Left ventricle myocardium superior (tissue), 1 donor: ENCODE measurements at regions not wholly inside any gene's neighbourhood (a gene's known extent, or its start where the extent isn't known, plus 50 kb on each side); places are given as distances from the start of the nearest gene placed in this dataset.
"Not testable (repeated sequence)": the region's sequence is repeated elsewhere in the genome, so short reads cannot be mapped to it uniquely, and the experiment has no call there.

ENCODE experiments used
- ATAC-seq: fragments of 200-7000 bp; cut with Tn5 transposase; one replicate; pipeline ENCODE4 v1.9.1; 2020; ENCODE audit warnings: mild to moderate bottlenecking, moderate library complexity
- DNase-seq: peaks from one replicate; pipeline ENCODE4 v3.0.0-alpha.2; 2020
- intact Hi-C: fragments of 100-400 bp; cut with micrococcal nuclease; formaldehyde crosslinking; loops from one replicate; pipeline ENCODE4 v1.11.0; 2022
- donor health status: DM: no; HTN: yes; CAD: no; lungs with severe emphysema.

GRCh38 chr16:63896383-63897109, 1225.3 kb downstream of the CDH11 start:
- ATAC-seq (no peak), DNase-seq (no peak)
- intact Hi-C loops, result no loop called here

DNA sequence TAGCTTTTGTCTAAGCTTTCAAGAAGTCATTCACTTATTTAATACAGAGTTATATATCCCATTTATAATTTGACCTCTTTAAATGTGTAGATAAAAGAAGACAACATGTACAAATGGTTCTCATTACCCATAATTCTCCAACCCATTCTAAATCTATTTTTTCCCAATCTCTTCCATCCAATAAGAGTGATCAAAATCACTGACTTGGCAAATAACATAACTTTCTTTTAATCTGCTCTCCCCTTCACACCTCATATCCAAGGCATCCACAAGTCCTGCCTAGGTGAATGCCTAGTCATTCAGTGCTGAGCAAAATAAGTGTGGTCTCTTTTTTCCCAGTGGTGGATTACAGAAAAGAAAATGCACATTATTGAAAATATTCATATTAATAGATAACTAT, 1231.1 kb downstream of the CDH11 start:
- ATAC-seq, result no peak
- intact Hi-C loops, result no loop called here
- DNase-seq, result no peak

DNA sequence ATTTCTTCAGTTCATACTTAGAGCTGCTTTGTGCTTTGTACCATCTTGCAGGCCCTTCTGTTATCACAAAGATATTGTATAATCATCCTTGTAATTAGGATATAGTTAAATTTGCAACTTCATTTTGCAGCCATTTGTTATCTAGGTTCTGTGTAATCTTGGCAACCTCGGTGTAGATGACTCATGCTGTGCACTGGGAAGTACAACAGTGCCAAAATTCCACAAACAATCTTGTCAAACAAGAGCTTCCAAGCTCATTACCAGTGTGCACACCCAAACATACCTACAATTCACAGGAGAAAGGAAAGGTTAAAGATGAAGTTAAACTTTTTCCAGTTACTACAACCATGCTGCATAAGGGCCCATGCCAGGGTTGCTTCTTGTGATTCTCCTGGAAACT, 1231.8 kb downstream of the CDH11 start:
- intact Hi-C loops, result no loop called here
- ATAC-seq (peak; percentile 96), DNase-seq (no peak)

DNA sequence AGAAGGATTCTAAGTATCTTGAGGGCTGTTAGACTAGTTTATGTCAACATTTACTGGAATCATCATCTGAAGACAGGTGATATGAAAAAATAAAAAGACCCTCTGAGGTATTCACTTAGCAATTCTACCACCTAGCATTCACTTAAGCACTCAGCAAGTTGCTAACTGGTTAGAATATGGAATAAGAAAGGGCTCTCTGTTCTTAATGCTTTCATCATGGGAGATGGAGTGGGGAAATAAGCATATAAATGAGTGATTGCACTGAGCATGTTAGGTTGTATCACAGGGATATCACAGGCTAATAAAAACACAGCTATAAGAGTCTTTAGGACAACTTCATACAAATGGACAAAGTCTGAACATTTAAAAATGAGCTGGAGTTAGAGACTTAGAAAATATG, 1238.8 kb downstream of the CDH11 start:
- no peak for ATAC-seq
- intact Hi-C loops, result no loop called here
- no peak for DNase-seq

DNA sequence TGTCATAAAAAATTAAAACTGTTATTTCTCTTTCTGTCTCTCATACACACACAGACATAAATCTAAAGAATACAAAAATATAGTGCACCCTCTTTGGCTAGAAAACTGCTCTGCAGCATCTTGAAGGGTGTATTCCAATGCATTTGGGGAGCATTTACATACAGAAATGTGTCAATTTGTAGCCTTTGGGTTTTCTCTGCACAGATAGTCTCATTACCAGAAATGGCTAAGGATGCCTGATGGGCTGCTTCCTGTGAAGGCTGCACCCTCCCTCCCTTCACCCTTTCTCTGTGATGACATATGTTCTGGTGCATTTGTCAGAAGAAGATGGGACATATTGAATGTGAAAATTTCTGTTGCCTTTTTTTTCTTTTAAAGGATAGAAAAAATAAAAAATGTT, 1239.3 kb downstream of the CDH11 start:
- DNase-seq (no peak), ATAC-seq (no peak)
- intact Hi-C loops, result no loop called here

- DNase-seq, result no peak
- no peak for ATAC-seq
- intact Hi-C loops, result no loop called here
Measured at GRCh38 chr16:63880948-63881347, 1240.9 kb downstream of the CDH11 start.

DNA sequence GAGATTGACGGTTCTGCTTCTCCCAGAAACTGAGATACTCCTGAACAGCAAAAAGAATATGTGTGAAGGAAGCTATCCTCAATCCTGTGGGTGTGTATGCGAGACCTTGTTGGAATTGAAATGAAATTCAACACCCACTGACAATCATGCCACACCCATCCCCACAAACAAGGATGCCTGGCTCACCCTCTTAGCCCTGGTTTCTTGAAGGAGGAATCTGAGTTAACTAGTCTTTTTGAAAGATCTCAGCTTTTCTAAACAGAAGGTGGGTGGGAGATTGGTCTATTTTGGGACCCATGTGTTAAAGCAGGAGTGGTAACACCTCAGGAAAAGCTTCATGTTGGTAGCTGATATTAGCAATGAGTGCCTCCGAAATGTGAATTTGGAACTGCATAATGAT, 1244.5 kb downstream of the CDH11 start:
- DNase-seq, result no peak
- intact Hi-C loops, result no loop called here
- ATAC-seq, result no peak

DNA sequence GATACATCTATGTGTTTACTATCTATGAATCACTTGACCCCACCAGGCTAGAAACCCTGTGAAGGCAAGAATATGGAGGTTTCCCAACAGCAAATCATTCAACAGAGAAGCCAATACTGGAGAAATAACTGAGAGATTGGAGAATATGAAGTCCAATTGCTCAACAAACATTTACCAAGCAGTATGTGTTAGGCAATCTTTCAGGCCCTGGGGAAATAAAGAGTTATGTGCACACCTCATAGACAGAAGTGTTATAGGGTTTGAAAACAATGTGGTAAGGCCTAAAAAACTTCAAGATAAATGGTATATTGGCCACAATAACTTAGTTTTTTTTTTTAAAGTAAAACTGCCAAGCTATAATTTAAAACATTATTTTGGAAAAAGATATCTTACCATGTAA, 1245.8 kb downstream of the CDH11 start:
- ATAC-seq (peak; percentile 63), DNase-seq (no peak)
- intact Hi-C loops, result no loop called here

DNA sequence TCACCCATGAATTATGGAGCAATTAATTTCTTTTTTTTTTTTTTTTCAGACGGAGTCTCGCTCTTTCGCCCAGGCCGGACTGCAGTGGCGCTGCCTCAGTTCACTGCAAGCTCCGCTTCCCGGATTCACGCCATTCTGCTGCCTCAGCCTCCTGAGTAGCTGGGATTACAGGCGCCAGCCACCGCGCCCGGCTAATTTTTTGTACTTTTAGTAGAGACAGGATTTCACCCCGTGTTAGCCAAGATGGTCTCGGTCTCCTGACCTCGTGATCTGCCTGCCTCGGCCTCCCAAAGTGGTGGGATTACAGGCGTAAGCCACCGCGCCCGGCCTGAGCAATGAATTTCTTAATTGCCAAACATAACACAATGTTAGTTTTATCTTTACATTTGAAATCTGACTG, 1261.2 kb downstream of the CDH11 start:
- DNase-seq, ATAC-seq, intact Hi-C loops: not testable (repeated sequence)

DNA sequence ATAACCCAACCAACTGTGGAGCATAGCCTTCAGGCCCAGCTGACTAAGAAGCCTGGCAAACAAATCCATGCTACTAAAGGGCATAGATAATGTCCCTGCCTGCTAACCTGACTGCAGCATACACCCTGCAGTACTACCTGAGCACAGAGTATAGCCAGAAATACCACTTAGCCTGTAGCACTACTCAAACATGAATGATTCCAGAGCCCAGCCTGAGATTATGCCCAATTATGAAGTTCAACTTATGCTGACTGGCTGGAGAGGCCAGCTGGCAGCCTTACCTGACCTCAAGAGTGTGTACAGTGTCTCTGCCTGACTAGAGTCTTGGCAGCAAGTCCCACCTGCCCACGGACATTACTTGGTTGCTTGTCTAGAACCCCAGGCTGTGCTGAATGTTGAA, 1265.3 kb downstream of the CDH11 start:
- ATAC-seq (peak; percentile 64), DNase-seq (no peak)
- intact Hi-C loops, result no loop called here

GRCh38 chr16:63850979-63851378, 1270.9 kb downstream of the CDH11 start:
- ATAC-seq, result peak; percentile 78
- intact Hi-C loops, result no loop called here
- no peak for DNase-seq

GRCh38 chr16:63841271-63841670, 1280.6 kb downstream of the CDH11 start:
- ATAC-seq (no peak), DNase-seq (no peak)
- intact Hi-C loops, result no loop called here

- intact Hi-C loops, result no loop called here
- no peak for ATAC-seq
- no peak for DNase-seq
Measured at GRCh38 chr16:63830061-63830460, 1291.8 kb downstream of the CDH11 start.

GRCh38 chr16:63822818-63823217, 1299.0 kb downstream of the CDH11 start:
- no peak for DNase-seq
- no peak for ATAC-seq
- intact Hi-C loops, result no loop called here

DNA sequence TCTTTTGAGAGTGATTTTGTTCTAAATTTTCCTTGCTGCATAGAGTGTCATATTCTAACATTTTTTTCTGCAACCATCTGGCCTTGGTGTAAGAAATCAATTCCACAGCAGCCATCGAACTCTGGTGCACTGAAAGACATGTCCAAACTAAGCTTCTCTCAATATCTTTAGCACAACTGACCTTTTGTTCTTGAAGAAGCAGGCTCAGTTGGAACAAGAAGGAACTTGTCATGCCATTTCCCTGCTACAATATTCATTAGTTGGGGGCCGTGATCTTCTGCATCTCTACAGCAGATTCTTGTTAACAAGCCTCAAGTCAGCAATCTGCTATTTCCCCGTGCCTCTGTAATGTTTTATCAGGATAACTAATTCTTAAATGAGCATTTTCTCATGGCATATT, 1305.6 kb downstream of the CDH11 start:
- intact Hi-C loops, result no loop called here
- DNase-seq (no peak), ATAC-seq (no peak)

DNA sequence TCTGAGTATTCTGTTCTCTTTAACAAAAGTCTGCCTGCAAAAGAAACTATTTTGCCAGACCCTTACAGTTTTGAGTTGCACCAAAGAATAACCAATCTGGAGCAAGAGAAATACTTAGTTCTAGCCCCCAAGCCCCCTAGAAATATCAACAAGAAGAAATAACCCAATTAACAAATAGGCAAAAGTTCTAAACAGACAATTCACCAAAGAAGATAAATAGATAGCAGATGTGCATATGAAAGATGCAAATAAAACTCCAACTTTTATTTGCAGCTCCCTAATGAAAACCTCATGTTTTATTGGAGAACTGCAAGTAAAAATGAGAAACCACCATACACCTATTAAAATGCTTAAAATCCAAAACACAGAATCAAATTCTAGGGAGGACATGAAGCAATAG, 1308.0 kb downstream of the CDH11 start:
- intact Hi-C loops, result no loop called here
- no peak for ATAC-seq
- DNase-seq, result no peak

DNA sequence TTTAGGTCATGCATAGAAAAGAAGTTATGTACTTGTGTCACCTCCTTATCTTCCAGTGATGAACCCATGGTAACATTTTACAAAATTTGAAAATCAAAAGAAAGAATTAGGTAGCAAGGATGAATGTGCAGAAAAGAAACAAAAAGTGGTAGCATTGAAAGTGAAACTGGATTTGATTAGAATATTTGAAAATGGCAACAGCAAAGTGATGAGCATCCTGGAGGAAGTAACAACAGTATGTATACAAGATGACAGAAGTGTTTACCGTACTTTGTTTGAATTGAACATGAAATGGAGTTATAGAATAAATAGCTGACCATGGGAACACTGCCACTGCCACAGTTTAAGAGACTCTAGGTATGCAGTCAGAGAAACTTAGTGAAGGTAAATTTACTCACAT, 1313.1 kb downstream of the CDH11 start:
- no peak for ATAC-seq
- DNase-seq, result no peak
- intact Hi-C loops, result no loop called here

DNA sequence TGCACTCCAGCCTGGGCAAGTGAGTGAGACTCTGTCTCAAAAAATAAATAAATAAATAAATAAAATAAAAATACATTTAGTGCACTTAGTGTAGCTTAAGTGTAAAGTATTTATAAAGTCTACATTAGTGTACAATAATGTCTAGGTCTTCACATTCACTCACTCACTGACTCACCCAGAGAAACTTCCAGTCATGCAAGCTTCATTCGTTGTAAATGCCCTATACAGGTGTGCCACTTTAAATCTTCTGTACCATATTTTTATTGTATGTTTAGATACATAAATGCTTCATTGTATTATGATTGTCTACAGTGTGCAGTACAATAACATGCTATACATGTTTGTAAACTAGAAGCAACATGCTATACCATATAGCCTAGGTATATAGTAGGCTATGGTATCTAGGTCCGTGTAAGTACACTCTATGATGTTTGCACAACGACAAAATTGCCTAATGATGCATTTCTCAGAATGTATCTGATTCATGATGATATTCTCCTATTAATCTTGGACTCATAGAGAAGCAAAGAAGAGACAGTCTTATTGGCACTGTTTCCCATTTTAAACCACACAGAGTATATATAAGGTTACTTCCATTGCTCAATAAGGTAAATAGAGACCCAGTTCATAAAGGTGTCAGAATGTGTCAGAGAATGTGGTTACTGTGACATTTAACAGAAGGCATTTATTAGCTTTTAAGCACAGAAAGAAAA, 1314.9 kb downstream of the CDH11 start:
- intact Hi-C loops, result no loop called here
- DNase-seq, result no peak
- ATAC-seq, result no peak

- ATAC-seq, result no peak
- intact Hi-C loops, result no loop called here
- no peak for DNase-seq
Measured at GRCh38 chr16:63804126-63804525, 1317.7 kb downstream of the CDH11 start.

GRCh38 chr16:63789603-63790002, 1332.3 kb downstream of the CDH11 start:
- ATAC-seq, result no peak
- no peak for DNase-seq
- intact Hi-C loops, result no loop called here

DNA sequence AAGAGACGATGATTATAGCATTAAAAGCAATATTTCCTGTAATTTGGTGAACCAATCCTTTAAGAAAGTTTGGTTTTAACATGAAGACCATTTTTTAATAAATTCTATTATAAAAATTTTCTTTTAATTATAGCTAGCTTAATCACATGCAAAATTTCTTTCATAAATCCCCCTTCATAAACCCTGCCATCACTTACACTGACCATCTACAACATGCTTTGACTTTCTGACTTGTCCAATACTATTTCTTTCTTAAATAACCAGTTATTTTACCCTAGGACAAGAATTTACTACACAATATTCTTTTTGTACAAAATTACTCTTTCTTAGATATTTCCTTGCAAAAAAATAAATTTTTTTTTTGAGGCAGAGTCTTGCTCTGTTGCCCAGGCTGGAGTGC, 1334.8 kb downstream of the CDH11 start:
- DNase-seq (no peak), ATAC-seq (no peak)
- intact Hi-C loops, result no loop called here
